ENCODE measurements at regions not wholly inside any gene's neighbourhood (a gene's known extent, or its start where the extent isn't known, plus 50 kb on each side); places are given as distances from the start of the nearest gene placed in this dataset.

- TF ChIP-seq FOS (IDR thresholded peaks at IDR 0.05; ENCODE audit: low read depth, low read length): no peak
- no peak for TF ChIP-seq SMC3 (IDR thresholded peaks at IDR 0.05; ENCODE audit: low read depth, low read length)
- no peak for TF ChIP-seq RFX5 (IDR thresholded peaks at IDR 0.05; ENCODE audit: low read depth, low read length)
- TF ChIP-seq MAFK (IDR thresholded peaks at IDR 0.05; ENCODE audit: low read depth, low read length): no peak
- TF ChIP-seq RCOR1 (IDR thresholded peaks at IDR 0.05; ENCODE audit: insufficient replicate concordance, low read length): no peak
- no peak for TF ChIP-seq BHLHE40 (IDR thresholded peaks at IDR 0.05; ENCODE audit: low read depth, low read length)
- no peak for TF ChIP-seq POLR2A (IDR thresholded peaks at IDR 0.05; ENCODE audit: low read depth, low read length)
- no peak overlapping the region for H3K4ac ChIP-seq (ENCODE audit: low read depth, low read length)
- H4K5ac ChIP-seq (ENCODE audit: low read depth, low read length): no peak overlapping the region
- H3K14ac ChIP-seq (replicated peaks; ENCODE audit: low read depth, low read length): no peak overlapping the region
- H2AK5ac ChIP-seq (ENCODE audit: low read depth, low read length): no peak overlapping the region
- no peak overlapping the region for H2BK15ac ChIP-seq (ENCODE audit: low read depth, low read length)
- H2BK120ac ChIP-seq (ENCODE audit: low read depth, low read length): no peak overlapping the region
- no peaks in the 10 kb centered on the region for H3K79me1 ChIP-seq (ENCODE audit: low read depth in 1 of 2, low read length in 2 of 2)
- dilution Hi-C loops (cut with HindIII; ENCODE audit: low sequenced_read_pairs, unreplicated experiment) (no loop called here), in situ Hi-C loops (cut with MboI; ENCODE audit: low sequenced_read_pairs) (no loop called here), intact Hi-C loops (cut with micrococcal nuclease) (no loop called here)
- no peak overlapping the region for H4K8ac ChIP-seq (ENCODE audit: low read depth in 2 of 2, low read length in 2 of 2)
- H2BK5ac ChIP-seq (ENCODE audit: low read depth, low read length, poor library complexity, severe bottlenecking): no peak overlapping the region
- H3K23ac ChIP-seq (ENCODE audit: low read depth, low read length): no peak overlapping the region
- H3K4me3 ChIP-seq (ENCODE audit: insufficient read depth, low read depth, low read length): no peak overlapping the region
- no peak overlapping the region for H3K27ac ChIP-seq (ENCODE audit: insufficient read depth, low read length)
- no peaks in the 10 kb centered on the region for H3K36me3 ChIP-seq (ENCODE audit: control insufficient read depth, insufficient read depth, low read length)
- ATAC-seq (ENCODE audit: low read depth) (no peak), DNase-seq (no peak)
- no CpG with 5 or more reads among the region's 1 CpG for WGBS, 2 experiments (ENCODE audit: extremely low coverage in 2 of 2, insufficient read length in 1 of 2)
- no peak overlapping the region for H2AK9ac ChIP-seq (replicated peaks; ENCODE audit: low read depth, low read length, poor library complexity)
- H3K9me3 ChIP-seq (ENCODE audit: control insufficient read depth, insufficient read depth, low read length): no peaks in the 10 kb centered on the region
- H3K4me1 ChIP-seq (ENCODE audit: control insufficient read depth, insufficient read depth, low read length): 0 out of 2 replicates have a peak, but pooled peaks cover 3% of the 10 kb centered on the region
- no peaks in the 10 kb centered on the region for H4K20me1 ChIP-seq (ENCODE audit: insufficient read depth, low read length)
- no peak overlapping the region for H3K4me2 ChIP-seq (ENCODE audit: low read depth, low read length)
- no TSS peak for BruUV-seq (replicated peaks)
- no peak overlapping the region for H2BK20ac ChIP-seq (ENCODE audit: low read depth, low read length)
- ChIA-PET CTCF (no interaction called here), POLR2A (ENCODE audit: unreplicated experiment) (no interaction called here)
- H3K56ac ChIP-seq (ENCODE audit: extremely low read depth, insufficient read depth, low read length): no peak overlapping the region
- H3K27me3 ChIP-seq (ENCODE audit: control insufficient read depth, insufficient read depth, low read length): no peaks in the 10 kb centered on the region
- H3K18ac ChIP-seq (ENCODE audit: low read depth, low read length): no peak overlapping the region
- H4K91ac ChIP-seq (ENCODE audit: insufficient read depth, low read depth, low read length): no peak overlapping the region
- no peaks in the 10 kb centered on the region for H3K9me1 ChIP-seq (ENCODE audit: insufficient read depth, low read length)
- no peak overlapping the region for H2AFZ ChIP-seq (replicated peaks; ENCODE audit: low read length, poor library complexity)
- H3K9ac ChIP-seq (ENCODE audit: low read depth, low read length): no peak overlapping the region
Observed at GRCh38 chrX:34563804-34564203, 93.3 kb downstream of the TMEM47 start.

All from IMR-90 (cell line).